Epithelial cell of esophagus (primary cell): ENCODE measurements at regions not wholly inside any gene's neighbourhood (a gene's known extent, or its start where the extent isn't known, plus 50 kb on each side); places are given as distances from the start of the nearest gene placed in this dataset.

Source experiments
- DNase-seq: peaks from one replicate; pipeline ENCODE4 v3.0.0; 2010; ENCODE audit warnings: low read depth
- H3K4me3 ChIP-seq: 2 replicates; pipeline ENCODE4 v1.5.1; 2011; ENCODE audit warnings: mild to moderate bottlenecking, low read length, control low read depth
- TF ChIP-seq, protein P1 (sequence below): IDR thresholded peaks from 2 replicates; pipeline ENCODE4 v1.5.1; 2011; ENCODE audit warnings: low read depth, mild to moderate bottlenecking, low read length, control low read depth, inconsistent platforms; ENCODE audit not compliant: insufficient read depth; ENCODE audit errors: missing control alignments

DNA sequence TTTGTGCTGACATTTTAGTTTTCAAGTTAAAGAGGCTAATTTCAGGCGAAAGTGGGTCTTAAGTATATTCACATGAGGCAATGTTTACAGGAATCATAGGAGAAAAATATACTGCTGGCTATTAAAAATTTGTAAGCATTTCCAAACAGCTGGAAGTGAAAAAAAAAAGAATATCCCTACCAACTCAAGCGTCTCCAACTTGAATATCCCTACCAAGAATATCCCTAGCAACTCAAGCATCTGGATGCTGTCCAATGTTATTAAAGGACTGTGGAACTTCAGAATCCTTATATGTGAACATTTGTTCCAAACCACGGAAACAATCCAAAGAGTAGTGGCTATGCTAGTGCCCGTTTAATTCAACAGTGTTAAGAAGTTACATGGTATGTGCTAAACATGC, 1303.0 kb downstream of the GATA3 start:
- DNase-seq = no peak
- TF ChIP-seq, protein P1, sequence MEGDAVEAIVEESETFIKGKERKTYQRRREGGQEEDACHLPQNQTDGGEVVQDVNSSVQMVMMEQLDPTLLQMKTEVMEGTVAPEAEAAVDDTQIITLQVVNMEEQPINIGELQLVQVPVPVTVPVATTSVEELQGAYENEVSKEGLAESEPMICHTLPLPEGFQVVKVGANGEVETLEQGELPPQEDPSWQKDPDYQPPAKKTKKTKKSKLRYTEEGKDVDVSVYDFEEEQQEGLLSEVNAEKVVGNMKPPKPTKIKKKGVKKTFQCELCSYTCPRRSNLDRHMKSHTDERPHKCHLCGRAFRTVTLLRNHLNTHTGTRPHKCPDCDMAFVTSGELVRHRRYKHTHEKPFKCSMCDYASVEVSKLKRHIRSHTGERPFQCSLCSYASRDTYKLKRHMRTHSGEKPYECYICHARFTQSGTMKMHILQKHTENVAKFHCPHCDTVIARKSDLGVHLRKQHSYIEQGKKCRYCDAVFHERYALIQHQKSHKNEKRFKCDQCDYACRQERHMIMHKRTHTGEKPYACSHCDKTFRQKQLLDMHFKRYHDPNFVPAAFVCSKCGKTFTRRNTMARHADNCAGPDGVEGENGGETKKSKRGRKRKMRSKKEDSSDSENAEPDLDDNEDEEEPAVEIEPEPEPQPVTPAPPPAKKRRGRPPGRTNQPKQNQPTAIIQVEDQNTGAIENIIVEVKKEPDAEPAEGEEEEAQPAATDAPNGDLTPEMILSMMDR = no peak
- no peak overlapping the region for H3K4me3 ChIP-seq

DNA sequence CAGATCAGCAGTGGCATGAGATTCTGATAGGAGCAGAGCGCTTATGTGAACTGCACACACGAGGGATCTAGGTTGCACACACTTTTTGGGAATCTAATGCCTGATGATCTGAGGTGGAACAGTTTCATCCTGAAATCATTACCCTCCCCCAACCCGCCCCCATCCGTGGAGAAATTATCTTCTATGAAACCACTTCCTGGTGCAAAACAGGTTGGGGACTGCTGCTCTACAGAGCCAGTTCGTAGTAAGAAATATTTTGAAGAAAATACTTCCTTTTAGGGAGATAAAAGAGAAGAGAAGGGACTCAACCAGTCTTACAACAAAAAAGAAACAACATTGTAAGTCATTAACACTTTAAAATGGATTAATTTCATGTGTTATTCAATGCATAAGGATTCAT, 1308.2 kb downstream of the GATA3 start:
- DNase-seq = no peak
- TF ChIP-seq, protein P1 = no peak
- H3K4me3 ChIP-seq = no peak overlapping the region

DNA sequence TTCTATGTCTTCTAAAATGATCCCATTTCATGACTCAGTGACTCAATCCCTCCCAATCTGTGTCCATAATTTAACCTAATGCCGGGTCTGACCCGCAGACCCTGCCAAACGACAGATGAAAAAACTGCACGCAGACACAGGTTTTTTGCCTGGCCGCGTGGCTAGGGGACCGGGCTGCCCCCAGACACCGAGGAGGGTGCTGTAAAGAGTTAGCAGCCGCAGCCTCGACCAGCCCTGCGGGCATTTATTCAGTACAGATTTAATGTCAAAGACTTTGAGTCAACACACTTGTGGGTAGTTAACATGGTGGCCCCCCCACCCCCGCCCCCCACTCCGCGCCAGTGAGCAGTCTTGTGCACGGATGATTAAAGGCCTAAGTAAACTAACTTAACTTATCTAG, 1324.7 kb downstream of the GATA3 start:
- TF ChIP-seq, protein P1 = no peak
- no peak overlapping the region for H3K4me3 ChIP-seq
- no peak for DNase-seq

DNA sequence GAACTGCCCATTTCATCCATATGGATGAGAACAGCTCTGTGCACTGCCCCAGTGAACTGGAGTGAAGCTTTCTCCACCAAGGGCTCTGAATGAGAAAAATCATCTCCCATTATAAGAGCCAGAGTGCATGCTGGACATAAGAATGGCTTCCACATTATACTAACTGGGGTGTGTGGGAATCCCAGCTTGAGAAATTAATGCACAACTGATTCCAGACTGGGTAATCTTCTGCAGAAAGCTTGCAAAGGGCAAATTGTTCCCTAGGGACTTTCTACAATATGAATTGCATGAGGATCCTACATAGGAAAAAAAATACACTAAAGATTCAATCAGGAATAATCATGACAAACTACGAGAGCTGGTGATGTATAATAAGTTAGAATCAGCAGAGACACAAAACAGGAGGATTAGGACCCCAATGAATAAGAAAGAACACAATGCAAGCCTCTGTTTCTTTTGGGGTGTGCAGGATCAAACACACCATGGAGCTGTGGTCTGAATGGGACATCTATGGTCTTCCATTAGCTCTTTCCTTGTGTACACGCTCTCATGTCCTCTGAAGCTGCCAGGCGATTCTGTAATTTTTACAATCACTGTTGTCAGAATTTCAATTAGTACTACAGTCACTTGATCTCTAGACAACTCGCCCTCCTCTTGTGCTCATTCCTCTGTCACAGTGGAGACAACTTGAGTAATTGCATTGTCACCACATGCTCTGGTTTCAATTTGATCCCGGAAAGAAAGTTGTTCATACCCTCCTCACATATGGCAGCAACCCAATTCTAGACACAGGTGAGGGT, 1327.4 kb downstream of the GATA3 start:
- DNase-seq = no peak
- H3K4me3 ChIP-seq = no peak overlapping the region
- TF ChIP-seq, protein P1 = no peak

DNA sequence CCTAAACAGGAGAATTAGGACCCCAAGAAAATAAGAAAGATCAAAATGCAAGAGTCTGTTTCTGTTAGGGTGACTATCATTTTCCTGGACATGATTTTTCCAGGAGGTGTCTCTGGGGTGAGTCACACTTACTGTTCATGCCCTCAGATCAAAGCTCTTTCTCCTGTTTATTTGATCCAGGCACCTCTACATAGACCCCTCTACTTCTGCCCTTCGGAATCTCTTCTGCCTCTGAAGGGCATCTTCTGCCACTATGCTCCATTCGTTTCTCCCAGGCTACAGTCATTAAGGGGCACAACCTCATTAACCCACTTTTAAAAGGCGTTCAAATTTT, 1328.0 kb downstream of the GATA3 start:
- H3K4me3 ChIP-seq = no peak overlapping the region
- TF ChIP-seq, protein P1 = no peak
- no peak for DNase-seq

DNA sequence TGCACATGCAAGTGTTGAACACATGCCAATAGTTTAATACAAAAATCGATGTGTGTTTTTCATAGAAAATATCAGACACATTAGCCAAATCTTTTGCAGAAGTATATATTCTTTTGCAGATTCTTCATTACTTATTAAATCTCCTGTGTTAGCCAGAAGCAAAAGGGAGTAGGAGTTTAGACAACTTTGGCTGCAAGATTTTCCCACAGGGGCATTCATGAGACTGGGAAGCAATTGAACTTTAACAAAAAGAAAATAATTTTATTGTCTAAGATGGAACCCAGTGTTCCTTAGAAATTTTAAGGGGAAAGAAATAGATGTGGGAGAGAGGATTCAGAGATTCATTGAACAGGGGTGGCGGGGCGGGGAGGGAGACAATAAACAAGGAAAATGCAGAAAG, 1336.0 kb downstream of the GATA3 start:
- H3K4me3 ChIP-seq = no peak overlapping the region
- TF ChIP-seq, protein P1 = no peak
- no peak for DNase-seq
